HepG2 (cell line): ENCODE measurements at regions not wholly inside any gene's neighbourhood (a gene's known extent, or its start where the extent isn't known, plus 50 kb on each side); places are given as distances from the start of the nearest gene placed in this dataset.

Source experiments
- ATAC-seq: fragments of 200-7000 bp; cut with Tn5 transposase; 3 replicates; pipeline ENCODE4 v1.9.1; 2020; ENCODE audit warnings: mild to moderate bottlenecking, moderate library complexity
- BruUV-seq: library from RNA; stranded (reverse); fragments of 400-500 nt; replicated peaks from 2 replicates; lab custom pipeline; 2021; lab: Mats Ljungman, UMichigan
- CTCF ChIA-PET: fragments of 300-600 bp; formaldehyde crosslinking; extraction: SDS; loops from one replicate; lab custom pipeline; 2021; ENCODE audit warnings: low total read pairs, inconsistent platforms, low intra/inter-chr PET ratio; lab: Yijun Ruan, JAX
- POLR2A ChIA-PET: fragments of 350-600 bp; sonication (Branson Sonifier 250); formaldehyde crosslinking; loops from one replicate; lab custom pipeline; 2020; ENCODE audit warnings: antibody characterized with exemption, inconsistent platforms; lab: Yijun Ruan, JAX
- DNase-seq: peaks from one replicate; pipeline ENCODE4 v3.0.0-alpha.2; 2015; ENCODE audit warnings: low spot score
- FAIRE-seq: peaks from 3 replicates; lab custom pipeline; 2011; peaks lifted over from hg19 to GRCh38; lab: Jason Lieb, UNC
- H2AFZ ChIP-seq: one replicate; pipeline ENCODE4 v1.6.1; 2011; ENCODE audit warnings: low read length, inconsistent platforms
- H3K27ac ChIP-seq: fragments of 300-600 bp; 3 replicates; pipeline ENCODE4 v1.8.0; 2011; ENCODE audit warnings: mixed run types, mild to moderate bottlenecking, mixed read lengths, low read length, inconsistent platforms; ENCODE audit not compliant: insufficient read depth; ENCODE audit errors: extremely low read length
- H3K27me3 ChIP-seq, 2 experiments: fragments of 200-600 bp in 1 of 2; 2 replicates in 1 of 2; 3 replicates in 1 of 2; pipeline versions ENCODE4 v1.6.0 to v1.8.0; 2011; ENCODE audit warnings: low read length in 2 of 2, mild to moderate bottlenecking in 2 of 2, moderate library complexity in 2 of 2, inconsistent platforms in 1 of 2; ENCODE audit not compliant: insufficient read depth in 2 of 2, control insufficient read depth in 1 of 2
- H3K36me3 ChIP-seq, 2 experiments: fragments of 200-600 bp in 1 of 2; replicated peaks in 1 of 2; 2 replicates in 1 of 2; 3 replicates in 1 of 2; pipeline versions ENCODE4 v1.5.1 to v1.8.0; 2011; ENCODE audit warnings: low read length in 2 of 2, inconsistent platforms in 1 of 2; ENCODE audit not compliant: insufficient read depth in 2 of 2, control insufficient read depth in 1 of 2
- H3K4me1 ChIP-seq: 2 replicates; pipeline ENCODE4 v1.5.1; 2012; ENCODE audit warnings: low read length, inconsistent platforms; ENCODE audit not compliant: insufficient read depth
- H3K4me2 ChIP-seq: 2 replicates; pipeline ENCODE4 v1.6.0; 2011; ENCODE audit warnings: low read depth, low read length, inconsistent platforms
- H3K4me3 ChIP-seq, 3 experiments: fragments of 200-600 bp in 1 of 3; sonication (generic), shearing (Covaris generic) in 1 of 3; replicated peaks in 1 of 3; 2 replicates each; pipeline ENCODE4 v1.5.1; 2011 to 2016; ENCODE audit warnings: low read length in 3 of 3, inconsistent platforms in 2 of 3, low read depth in 2 of 3, mild to moderate bottlenecking in 2 of 3, control low read depth in 1 of 3, mixed read lengths in 1 of 3; ENCODE audit not compliant: insufficient read depth in 1 of 3
- H3K79me2 ChIP-seq: one replicate; pipeline ENCODE4 v1.6.1; 2011; ENCODE audit warnings: low read length, inconsistent platforms; ENCODE audit not compliant: insufficient read depth
- H3K9ac ChIP-seq: 2 replicates; pipeline ENCODE4 v1.6.0; 2011; ENCODE audit warnings: mild to moderate bottlenecking, low read depth, low read length, inconsistent platforms; ENCODE audit not compliant: insufficient read depth
- H3K9me3 ChIP-seq: 2 replicates; pipeline ENCODE4 v1.5.1; 2012; ENCODE audit warnings: mild to moderate bottlenecking, low read length
- H4K20me1 ChIP-seq: 2 replicates; pipeline ENCODE4 v1.6.0; 2011; ENCODE audit warnings: inconsistent platforms, mild to moderate bottlenecking, low read length, moderate library complexity; ENCODE audit not compliant: insufficient read depth
- FOXC1 ChIP-seq: sonication (generic); formaldehyde crosslinking; IDR thresholded peaks from 2 replicates; pipeline ENCODE4 v1.8.0; 2022; ENCODE audit warnings: mild to moderate bottlenecking, missing genetic modification reagents, borderline replicate concordance
- MEF2D ChIP-seq: sonication (generic); formaldehyde crosslinking; IDR thresholded peaks from 2 replicates; pipeline ENCODE4 v1.5.1; 2020; ENCODE audit warnings: mild to moderate bottlenecking, missing genetic modification reagents
- U2AF1 ChIP-seq: fragments of 200-400 bp; formaldehyde crosslinking; optimal IDR thresholded peaks from 2 replicates; pipeline ENCODE3; 2017; ENCODE audit warnings: mild to moderate bottlenecking, low read depth, low read length
- YEATS4 ChIP-seq: sonication (generic); formaldehyde crosslinking; IDR thresholded peaks from 2 replicates; pipeline ENCODE4 v1.4.0; 2020; ENCODE audit warnings: missing genetic modification reagents, borderline replicate concordance
- YY1 ChIP-seq: IDR thresholded peaks from 2 replicates; pipeline ENCODE4 v1.6.1; 2011; ENCODE audit warnings: low read length, low read depth, moderate library complexity, mild to moderate bottlenecking; ENCODE audit not compliant: insufficient read depth, insufficient replicate concordance
- ZFP62 ChIP-seq: sonication (generic); formaldehyde crosslinking; IDR thresholded peaks from 2 replicates; pipeline ENCODE4 v1.4.0; 2020; ENCODE audit warnings: missing genetic modification reagents
- ZNF230 ChIP-seq: sonication (generic); formaldehyde crosslinking; IDR thresholded peaks from 2 replicates; pipeline ENCODE4 v1.4.0; 2020; ENCODE audit warnings: mild to moderate bottlenecking, missing genetic modification reagents
- ZNF629 ChIP-seq: sonication (generic); formaldehyde crosslinking; conservative IDR thresholded peaks from 2 replicates; pipeline ENCODE4 v1.5.0; 2020; ENCODE audit warnings: missing genetic modification reagents
- ZNF788 ChIP-seq: sonication (generic); formaldehyde crosslinking; IDR thresholded peaks from 2 replicates; pipeline ENCODE4 v1.5.0; 2020; ENCODE audit warnings: mild to moderate bottlenecking, missing genetic modification reagents, borderline replicate concordance
- whole genome bisulfite sequencing: methylation state at CpG from one replicate; pipeline ENCODE4 v1.1.6; 2017; ENCODE audit warnings: low lambda C conversion rate; 5-methylcytosine and 5-hydroxymethylcytosine counted together
- in situ Hi-C: cut with HindIII; loops from 2 replicates; pipeline ENCODE4 v1.10.0; 2017; ENCODE audit warnings: low pct_unique_long_range_greater_than_20kb; ENCODE audit not compliant: extremely low pct_ligation_motif_present
- intact Hi-C: fragments of 100-400 bp; cut with micrococcal nuclease; formaldehyde crosslinking; loops from one replicate; pipeline ENCODE4 v1.10.0; 2022; ENCODE audit not compliant: unreplicated experiment
- TF ChIP-seq, protein P1 (sequence below): sonication (generic); formaldehyde crosslinking; IDR thresholded peaks from 2 replicates; pipeline ENCODE4 v1.4.0; 2020; ENCODE audit warnings: mild to moderate bottlenecking, missing genetic modification reagents
- TF ChIP-seq, protein P2 (sequence below): sonication (generic); formaldehyde crosslinking; IDR thresholded peaks from 2 replicates; pipeline ENCODE4 v1.4.0; 2020; ENCODE audit warnings: mild to moderate bottlenecking, missing genetic modification reagents
- TF ChIP-seq, protein P3 (sequence below): sonication (generic); formaldehyde crosslinking; IDR thresholded peaks from 2 replicates; pipeline ENCODE4 v1.4.0; 2020; ENCODE audit warnings: missing genetic modification reagents

DNA sequence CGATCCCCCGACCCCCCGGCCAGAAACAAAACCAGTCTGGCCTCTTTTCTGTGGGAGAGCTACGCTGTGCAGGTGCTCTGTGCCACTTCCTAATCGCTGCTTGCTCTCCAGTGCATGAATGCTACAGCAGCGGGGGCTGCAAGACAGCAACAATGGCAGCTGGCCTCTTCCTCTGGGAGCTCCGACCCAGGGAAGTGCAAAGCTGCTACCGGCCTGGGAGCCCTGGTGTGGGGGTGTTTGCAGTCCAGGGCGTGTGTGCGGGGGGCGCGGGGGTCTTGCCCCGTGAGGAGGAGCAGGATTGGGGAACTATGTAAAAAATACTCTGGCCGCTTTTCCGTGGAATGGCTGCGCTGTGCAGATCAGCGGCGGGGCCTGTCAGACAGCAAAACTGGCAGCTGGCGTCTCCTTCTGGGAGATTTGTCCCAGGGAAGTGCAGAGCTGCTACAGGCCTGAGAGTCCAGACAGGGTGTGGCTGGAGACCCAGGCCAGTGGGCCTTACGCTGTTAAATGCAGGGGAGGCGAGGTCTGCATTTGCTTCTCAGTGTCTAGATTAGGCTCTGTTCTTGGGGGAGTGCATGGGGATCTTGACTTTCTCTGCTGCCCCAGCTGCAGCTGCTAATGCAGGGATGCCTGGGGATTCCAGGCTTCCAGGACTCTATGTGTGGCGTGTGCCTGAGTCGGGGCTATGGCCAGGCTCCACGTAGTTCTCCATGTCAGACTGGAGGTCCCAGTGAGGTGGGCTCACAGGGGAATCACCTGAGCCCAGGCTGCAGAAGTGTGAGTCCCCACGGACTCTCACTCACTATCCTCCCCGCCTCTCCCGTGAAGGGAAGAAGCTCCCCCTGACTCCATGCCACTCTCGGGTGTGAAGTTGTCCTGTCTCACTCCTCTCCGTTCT, 344.5 kb downstream of the AEBP2 start:
- Histone ChIP-seq H3K4me1 (no peaks in the 10 kb centered on the region), H3K27ac (no peak overlapping the region), H3K4me3 (no peak overlapping the region), H4K20me1 (no peaks in the 10 kb centered on the region), H3K9ac (no peak overlapping the region), H2AFZ (no peak overlapping the region), H3K4me2 (no peak overlapping the region), H3K36me3 (no peaks in the 10 kb centered on the region), H3K9me3 (0 out of 2 replicates have a peak, but pooled peaks cover 3% of the 10 kb centered on the region), H3K79me2 (no peaks in the 10 kb centered on the region), H3K27me3 (no peaks in the 10 kb centered on the region)
- DNase-seq (no peak), ATAC-seq (peak; percentile 38), FAIRE-seq (no peak)
- POLR2A ChIA-PET, result no interaction called here
- 15% methylated on average over 7 of the region's 29 CpGs for WGBS
- in situ Hi-C loops, result no loop called here
- no TSS peak for BruUV-seq
- intact Hi-C loops, result no loop called here
- CTCF ChIA-PET, result no interaction called here
- TF ChIP-seq, protein P1, sequence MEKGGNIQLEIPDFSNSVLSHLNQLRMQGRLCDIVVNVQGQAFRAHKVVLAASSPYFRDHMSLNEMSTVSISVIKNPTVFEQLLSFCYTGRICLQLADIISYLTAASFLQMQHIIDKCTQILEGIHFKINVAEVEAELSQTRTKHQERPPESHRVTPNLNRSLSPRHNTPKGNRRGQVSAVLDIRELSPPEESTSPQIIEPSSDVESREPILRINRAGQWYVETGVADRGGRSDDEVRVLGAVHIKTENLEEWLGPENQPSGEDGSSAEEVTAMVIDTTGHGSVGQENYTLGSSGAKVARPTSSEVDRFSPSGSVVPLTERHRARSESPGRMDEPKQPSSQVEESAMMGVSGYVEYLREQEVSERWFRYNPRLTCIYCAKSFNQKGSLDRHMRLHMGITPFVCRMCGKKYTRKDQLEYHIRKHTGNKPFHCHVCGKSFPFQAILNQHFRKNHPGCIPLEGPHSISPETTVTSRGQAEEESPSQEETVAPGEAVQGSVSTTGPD (CRISPR knock-in tag), result no peak
- TF ChIP-seq ZNF788 (CRISPR knock-in tag) (no peak), MEF2D (CRISPR knock-in tag) (no peak), ZNF629 (CRISPR knock-in tag) (no peak), YEATS4 (CRISPR knock-in tag) (no peak), FOXC1 (CRISPR knock-in tag) (no peak), YY1 (no peak), ZNF230 (CRISPR knock-in tag) (no peak), U2AF1 (no peak), ZFP62 (CRISPR knock-in tag) (no peak)
- TF ChIP-seq, protein P2, sequence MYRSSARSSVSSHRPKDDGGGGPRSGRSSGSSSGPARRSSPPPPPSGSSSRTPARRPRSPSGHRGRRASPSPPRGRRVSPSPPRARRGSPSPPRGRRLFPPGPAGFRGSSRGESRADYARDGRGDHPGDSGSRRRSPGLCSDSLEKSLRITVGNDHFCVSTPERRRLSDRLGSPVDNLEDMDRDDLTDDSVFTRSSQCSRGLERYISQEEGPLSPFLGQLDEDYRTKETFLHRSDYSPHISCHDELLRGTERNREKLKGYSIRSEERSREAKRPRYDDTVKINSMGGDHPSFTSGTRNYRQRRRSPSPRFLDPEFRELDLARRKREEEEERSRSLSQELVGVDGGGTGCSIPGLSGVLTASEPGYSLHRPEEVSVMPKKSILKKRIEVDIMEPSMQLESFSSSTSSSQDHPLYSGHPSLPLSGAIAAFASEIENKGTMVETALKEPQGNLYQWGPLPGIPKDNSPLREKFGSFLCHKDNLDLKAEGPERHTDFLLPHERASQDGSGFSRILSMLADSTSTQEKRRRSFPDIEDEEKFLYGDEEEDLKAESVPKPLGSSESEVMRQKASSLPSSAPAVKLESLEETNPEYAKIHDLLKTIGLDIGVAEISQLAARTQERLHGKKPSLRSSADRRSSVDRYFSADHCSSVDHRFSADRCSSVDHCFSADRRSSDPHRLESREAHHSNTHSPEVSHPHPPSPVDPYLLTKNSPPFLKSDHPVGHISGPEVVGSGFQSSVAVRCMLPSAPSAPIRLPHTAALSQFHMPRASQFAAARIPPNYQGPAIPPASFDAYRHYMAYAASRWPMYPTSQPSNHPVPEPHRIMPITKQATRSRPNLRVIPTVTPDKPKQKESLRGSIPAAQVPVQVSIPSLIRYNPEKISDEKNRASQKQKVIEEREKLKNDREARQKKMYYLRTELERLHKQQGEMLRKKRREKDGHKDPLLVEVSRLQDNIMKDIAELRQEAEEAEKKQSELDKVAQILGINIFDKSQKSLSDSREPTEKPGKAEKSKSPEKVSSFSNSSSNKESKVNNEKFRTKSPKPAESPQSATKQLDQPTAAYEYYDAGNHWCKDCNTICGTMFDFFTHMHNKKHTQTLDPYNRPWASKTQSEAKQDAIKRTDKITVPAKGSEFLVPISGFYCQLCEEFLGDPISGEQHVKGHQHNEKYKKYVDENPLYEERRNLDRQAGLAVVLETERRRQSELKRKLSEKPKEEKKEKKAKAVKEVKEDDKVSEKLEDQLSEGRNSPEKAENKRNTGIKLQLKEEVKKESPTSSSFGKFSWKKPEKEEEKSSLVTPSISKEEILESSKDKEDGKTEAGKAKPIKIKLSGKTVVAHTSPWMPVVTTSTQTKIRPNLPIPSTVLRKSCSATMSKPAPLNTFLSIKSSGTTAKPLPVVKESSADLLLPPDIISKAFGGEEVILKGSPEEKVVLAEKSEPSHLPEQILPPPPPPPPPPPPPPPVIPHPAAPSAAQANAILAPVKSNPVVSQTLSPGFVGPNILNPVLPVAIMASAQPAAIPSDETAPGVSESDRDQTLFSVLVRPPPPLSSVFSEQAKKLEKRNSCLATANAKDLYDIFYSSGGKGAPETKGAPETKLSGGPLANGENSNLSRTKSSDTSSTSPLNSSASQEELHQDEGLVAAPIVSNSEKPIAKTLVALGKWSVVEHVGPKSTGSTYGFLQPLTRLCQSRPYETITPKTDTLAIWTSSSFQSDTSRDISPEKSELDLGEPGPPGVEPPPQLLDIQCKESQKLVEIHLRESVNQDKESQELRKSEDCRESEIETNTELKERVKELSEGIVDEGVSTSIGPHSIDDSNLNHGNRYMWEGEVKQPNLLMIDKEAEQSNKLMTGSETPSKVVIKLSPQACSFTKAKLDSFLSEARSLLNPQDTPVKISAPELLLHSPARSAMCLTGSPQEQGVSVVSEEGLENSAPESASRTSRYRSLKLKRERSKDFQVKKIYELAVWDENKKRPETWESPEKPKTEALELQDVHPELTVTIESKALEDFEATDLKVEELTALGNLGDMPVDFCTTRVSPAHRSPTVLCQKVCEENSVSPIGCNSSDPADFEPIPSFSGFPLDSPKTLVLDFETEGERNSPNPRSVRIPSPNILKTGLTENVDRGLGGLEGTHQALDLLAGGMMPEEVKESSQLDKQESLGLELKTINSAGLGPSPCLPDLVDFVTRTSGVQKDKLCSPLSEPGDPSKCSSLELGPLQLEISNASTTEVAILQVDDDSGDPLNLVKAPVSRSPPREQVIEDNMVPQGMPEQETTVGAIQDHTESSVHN (CRISPR knock-in tag), result no peak
- TF ChIP-seq, protein P3, sequence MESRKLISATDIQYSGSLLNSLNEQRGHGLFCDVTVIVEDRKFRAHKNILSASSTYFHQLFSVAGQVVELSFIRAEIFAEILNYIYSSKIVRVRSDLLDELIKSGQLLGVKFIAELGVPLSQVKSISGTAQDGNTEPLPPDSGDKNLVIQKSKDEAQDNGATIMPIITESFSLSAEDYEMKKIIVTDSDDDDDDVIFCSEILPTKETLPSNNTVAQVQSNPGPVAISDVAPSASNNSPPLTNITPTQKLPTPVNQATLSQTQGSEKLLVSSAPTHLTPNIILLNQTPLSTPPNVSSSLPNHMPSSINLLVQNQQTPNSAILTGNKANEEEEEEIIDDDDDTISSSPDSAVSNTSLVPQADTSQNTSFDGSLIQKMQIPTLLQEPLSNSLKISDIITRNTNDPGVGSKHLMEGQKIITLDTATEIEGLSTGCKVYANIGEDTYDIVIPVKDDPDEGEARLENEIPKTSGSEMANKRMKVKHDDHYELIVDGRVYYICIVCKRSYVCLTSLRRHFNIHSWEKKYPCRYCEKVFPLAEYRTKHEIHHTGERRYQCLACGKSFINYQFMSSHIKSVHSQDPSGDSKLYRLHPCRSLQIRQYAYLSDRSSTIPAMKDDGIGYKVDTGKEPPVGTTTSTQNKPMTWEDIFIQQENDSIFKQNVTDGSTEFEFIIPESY (CRISPR knock-in tag), result no peak
